ENCODE measurements at regions not wholly inside any gene's neighbourhood (a gene's known extent, or its start where the extent isn't known, plus 50 kb on each side); places are given as distances from the start of the nearest gene placed in this dataset.
"Not testable (repeated sequence)": the region's sequence is repeated elsewhere in the genome, so short reads cannot be mapped to it uniquely, and the experiment has no call there.

- DNase-seq (ENCODE audit: low read depth): no peak
- in situ Hi-C loops (cut with HindIII; ENCODE audit: low pct_unique_long_range_greater_than_20kb, low sequenced_read_pairs): no loop called here
These were observed 235.5 kb downstream of the TMEM161B start for GRCh38 chr5:88033191-88033590.

GRCh38 chr5:88029011-88029410, 239.6 kb downstream of the TMEM161B start:
- DNase-seq (ENCODE audit: low read depth): no peak
- in situ Hi-C loops (cut with HindIII; ENCODE audit: low pct_unique_long_range_greater_than_20kb, low sequenced_read_pairs): no loop called here

DNA sequence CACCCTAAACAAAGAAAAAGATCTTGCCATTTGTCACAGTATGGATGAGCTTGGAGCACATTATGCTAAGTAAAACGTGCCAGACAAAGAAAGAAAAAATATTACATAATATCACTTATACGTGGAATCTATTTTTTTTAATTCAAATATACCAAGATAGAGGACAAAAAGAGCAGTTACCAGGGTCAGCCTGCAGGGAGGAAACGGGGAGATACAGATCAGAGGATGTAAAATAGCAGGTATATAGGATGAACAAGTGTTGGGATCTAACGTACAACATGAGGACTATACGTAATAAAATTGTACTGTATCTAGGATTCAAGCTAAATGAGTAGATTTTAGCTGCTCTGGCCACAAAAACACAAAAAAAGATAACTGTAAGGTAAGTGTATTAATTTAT, 247.5 kb downstream of the TMEM161B start:
- DNase-seq (ENCODE audit: low read depth): no peak
- in situ Hi-C loops (cut with HindIII; ENCODE audit: low pct_unique_long_range_greater_than_20kb, low sequenced_read_pairs): no loop called here

DNA sequence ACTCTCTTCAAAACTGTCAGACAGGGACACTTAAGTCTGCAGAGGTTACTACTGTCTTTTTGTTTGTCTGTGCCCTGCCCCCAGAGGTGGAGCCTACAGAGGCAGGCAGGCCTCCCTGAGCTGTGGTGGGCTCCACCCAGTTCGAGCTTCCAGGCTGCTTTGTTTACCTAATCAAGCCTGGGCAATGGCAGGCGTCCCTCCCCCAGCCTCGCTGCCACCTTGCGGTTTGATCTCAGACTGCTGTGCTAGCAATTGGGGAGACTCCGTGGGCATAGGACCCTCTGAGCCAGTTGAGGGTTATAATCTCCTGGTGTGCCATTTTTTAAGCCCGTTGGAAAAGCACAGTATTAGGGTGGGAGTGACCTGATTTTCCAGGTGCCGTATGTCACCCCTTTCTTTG, 253.7 kb downstream of the TMEM161B start:
- DNase-seq (ENCODE audit: low read depth); in situ Hi-C loops (cut with HindIII; ENCODE audit: low pct_unique_long_range_greater_than_20kb, low sequenced_read_pairs): not testable (repeated sequence)

- in situ Hi-C loops (cut with HindIII; ENCODE audit: low pct_unique_long_range_greater_than_20kb, low sequenced_read_pairs): no loop called here
- DNase-seq (ENCODE audit: low read depth): no peak
These were observed 267.8 kb downstream of the TMEM161B start for GRCh38 chr5:88000877-88001276.

DNA sequence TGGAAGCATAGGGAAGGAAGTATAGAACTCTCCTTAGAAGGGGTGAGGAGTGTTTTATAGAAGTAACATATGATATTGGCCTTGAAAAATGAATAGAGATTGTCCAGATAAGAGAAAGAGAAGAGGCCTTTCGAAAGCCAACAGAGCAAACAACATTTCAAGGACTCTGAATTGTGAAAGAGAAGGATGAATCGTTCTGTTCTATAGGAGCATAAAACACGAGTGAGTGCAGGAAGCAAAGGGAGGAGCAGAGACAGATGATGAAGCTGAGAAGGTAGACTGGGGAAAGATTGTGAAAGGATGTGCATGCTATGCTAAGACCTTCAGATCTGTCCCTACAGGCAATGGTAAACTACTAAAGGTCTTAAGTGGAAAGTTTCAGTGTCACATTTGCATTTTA, 271.0 kb downstream of the TMEM161B start:
- in situ Hi-C loops (cut with HindIII; ENCODE audit: low pct_unique_long_range_greater_than_20kb, low sequenced_read_pairs): no loop called here
- no peak for DNase-seq (ENCODE audit: low read depth)

- DNase-seq (ENCODE audit: low read depth): no peak
- in situ Hi-C loops (cut with HindIII; ENCODE audit: low pct_unique_long_range_greater_than_20kb, low sequenced_read_pairs): no loop called here
These were observed 302.4 kb downstream of the TMEM161B start for GRCh38 chr5:87966213-87966612.

DNA sequence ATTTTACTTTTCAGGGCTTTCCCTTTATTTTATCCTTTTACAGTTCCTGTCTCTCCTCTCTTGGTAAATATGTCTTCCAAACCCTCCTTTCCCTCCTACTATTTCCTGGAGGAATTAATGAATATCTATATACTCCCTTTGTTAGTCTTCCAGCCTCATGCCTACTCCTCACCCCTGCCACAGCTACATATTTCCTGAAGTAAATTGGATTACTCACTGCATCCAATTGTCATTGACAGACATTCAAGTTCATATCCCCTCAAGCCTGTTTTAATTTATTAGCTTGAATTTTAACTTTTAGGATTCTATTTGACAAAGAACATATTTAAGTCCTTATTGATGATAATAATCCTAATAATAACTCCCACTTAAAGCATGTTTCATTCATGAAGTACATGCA, 314.5 kb downstream of the TMEM161B start:
- in situ Hi-C loops (cut with HindIII; ENCODE audit: low pct_unique_long_range_greater_than_20kb, low sequenced_read_pairs): no loop called here
- DNase-seq (ENCODE audit: low read depth): no peak

GRCh38 chr5:87951661-87952060, 317.0 kb downstream of the TMEM161B start:
- in situ Hi-C loops (cut with HindIII; ENCODE audit: low pct_unique_long_range_greater_than_20kb, low sequenced_read_pairs): no loop called here
- DNase-seq (ENCODE audit: low read depth): no peak

- in situ Hi-C loops (cut with HindIII; ENCODE audit: low pct_unique_long_range_greater_than_20kb, low sequenced_read_pairs): no loop called here
- DNase-seq (ENCODE audit: low read depth): no peak
These were observed 318.7 kb downstream of the TMEM161B start for GRCh38 chr5:87949676-87950631.

DNA sequence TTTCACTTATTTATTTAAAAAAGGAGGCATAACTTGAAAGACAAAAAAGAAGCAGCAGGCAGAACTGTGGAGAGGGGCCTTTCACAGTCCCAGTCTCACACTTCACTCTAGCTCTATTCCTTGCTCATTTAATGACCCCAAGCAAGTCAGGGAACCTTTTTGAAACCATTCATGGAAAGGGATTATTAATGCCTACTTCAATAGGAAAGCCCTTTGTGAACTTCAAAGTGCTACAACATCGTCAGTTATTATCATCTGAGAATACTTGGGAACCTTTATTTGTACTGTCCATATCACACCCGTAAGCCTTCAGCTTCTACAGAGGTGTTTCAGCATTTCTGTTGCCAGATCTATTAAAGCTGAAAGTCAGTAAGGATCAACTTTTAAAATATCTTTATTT, 320.2 kb downstream of the TMEM161B start:
- in situ Hi-C loops (cut with HindIII; ENCODE audit: low pct_unique_long_range_greater_than_20kb, low sequenced_read_pairs): no loop called here
- DNase-seq (ENCODE audit: low read depth): no peak

DNA sequence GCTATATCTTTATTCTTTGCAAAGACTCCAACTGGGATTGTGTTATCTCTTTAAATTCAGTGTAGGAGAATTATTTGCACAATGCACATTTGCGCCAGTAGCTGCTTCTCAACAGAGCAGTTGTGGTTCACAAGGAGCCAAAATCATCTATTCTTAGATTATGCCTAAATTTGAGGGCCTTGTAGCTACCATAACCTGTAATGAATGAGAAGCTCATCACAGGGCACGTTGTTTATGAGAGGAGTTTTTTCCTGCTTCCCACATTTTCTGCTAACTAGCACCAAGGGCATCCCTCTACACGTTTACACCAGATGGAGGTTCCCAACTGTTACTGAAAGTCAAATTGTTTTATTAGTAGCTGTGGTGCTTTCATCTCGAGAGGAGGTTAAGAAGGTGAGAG, 322.4 kb downstream of the TMEM161B start:
- no peak for DNase-seq (ENCODE audit: low read depth)
- in situ Hi-C loops (cut with HindIII; ENCODE audit: low pct_unique_long_range_greater_than_20kb, low sequenced_read_pairs): no loop called here

DNA sequence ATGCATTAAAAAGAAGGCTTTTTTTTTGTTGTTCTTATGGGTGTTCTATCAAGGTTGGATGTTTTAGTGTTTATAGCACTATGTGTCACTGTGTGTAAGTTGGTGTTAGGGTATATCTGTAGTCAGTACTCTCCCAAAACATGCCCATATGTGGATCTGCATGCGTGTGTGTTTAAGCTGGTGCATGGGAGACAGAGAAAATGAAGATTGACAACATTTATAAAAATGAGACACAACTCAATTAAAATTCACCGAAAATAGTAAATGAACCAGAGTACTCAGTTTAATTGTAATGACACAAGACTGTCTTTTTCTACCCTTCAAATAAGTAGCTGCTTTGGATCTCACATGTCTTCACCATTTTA, 323.4 kb downstream of the TMEM161B start:
- in situ Hi-C loops (cut with HindIII; ENCODE audit: low pct_unique_long_range_greater_than_20kb, low sequenced_read_pairs): no loop called here
- no peak for DNase-seq (ENCODE audit: low read depth)

- in situ Hi-C loops (cut with HindIII; ENCODE audit: low pct_unique_long_range_greater_than_20kb, low sequenced_read_pairs): no loop called here
- DNase-seq (ENCODE audit: low read depth): peak; percentile 10
These were observed 323.9 kb downstream of the TMEM161B start for GRCh38 chr5:87944553-87945285.

DNA sequence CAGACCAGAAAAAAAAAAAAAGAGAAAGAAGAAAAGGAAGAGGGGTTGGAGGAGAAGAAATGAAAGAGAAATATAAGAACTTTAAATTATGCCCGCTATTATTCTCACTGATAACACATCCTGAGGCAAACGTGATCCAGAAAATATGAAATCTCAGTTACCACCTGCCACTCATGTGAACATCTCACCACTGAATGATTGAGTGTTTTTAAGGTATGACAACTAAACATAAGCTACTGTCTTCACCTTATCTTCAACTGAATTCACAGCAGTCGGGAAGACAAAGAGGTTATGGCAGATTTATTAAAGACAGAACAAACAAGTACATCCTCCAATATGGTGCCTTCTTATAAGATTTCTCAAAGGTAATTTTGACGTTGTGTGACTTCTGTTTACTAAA, 327.9 kb downstream of the TMEM161B start:
- in situ Hi-C loops (cut with HindIII; ENCODE audit: low pct_unique_long_range_greater_than_20kb, low sequenced_read_pairs): no loop called here
- DNase-seq (ENCODE audit: low read depth): no peak

DNA sequence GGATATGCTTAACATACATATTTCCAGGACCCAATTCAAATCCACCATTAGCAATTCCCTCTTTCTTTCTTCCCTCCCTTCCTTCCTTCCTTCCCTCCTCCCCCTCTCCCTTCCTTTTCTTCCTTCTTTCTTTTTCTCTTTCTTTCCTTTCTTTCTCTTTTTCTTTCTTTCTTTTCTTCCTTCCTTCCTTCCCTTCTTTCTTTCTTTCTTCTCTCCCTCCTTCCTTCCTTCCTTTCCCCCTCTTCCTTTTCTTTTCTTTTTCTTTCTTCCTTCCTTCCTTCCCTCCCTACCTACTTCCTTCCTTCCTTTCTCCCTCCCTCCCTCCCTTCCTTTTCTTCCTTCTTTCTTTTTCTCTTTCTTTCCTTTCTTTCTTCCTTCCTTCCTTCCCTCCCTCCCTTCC, 332.0 kb downstream of the TMEM161B start:
- in situ Hi-C loops (cut with HindIII; ENCODE audit: low pct_unique_long_range_greater_than_20kb, low sequenced_read_pairs): no loop called here

GRCh38 chr5:87924436-87924835, 344.2 kb downstream of the TMEM161B start:
- in situ Hi-C loops (cut with HindIII; ENCODE audit: low pct_unique_long_range_greater_than_20kb, low sequenced_read_pairs): no loop called here

More for the DNA sequence above, 332.0 kb downstream of the TMEM161B start:
- no peak for DNase-seq (ENCODE audit: low read depth)

GRCh38 chr5:87916320-87916719, 352.3 kb downstream of the TMEM161B start:
- in situ Hi-C loops (cut with HindIII; ENCODE audit: low pct_unique_long_range_greater_than_20kb, low sequenced_read_pairs): no loop called here
- DNase-seq (ENCODE audit: low read depth): no peak

More at GRCh38 chr5:87924436-87924835, 344.2 kb downstream of the TMEM161B start:
- DNase-seq (ENCODE audit: low read depth): peak; percentile 13

DNA sequence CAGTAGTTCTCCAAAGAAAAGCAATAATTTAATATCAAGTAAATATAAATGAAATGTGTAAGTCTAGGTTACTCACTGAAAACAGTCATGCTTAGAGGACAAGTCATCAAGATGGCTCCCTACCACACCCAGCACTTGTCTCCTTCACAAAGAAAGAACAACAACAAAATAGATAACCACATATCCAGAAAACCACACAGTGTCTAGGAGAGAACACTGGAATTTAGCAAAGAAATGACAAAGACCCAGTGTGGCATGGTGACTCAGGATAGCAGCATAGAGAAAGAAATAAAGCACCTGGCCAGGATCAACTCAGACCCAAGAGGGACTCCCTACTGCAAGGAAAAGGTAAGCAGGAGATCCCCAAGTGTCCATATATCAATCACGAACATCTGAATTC, 356.2 kb downstream of the TMEM161B start:
- in situ Hi-C loops (cut with HindIII; ENCODE audit: low pct_unique_long_range_greater_than_20kb, low sequenced_read_pairs): no loop called here
- DNase-seq (ENCODE audit: low read depth): no peak

Measured in Caki2 (cell line).